ENCODE measurements at regions not wholly inside any gene's neighbourhood (a gene's known extent, or its start where the extent isn't known, plus 50 kb on each side); places are given as distances from the start of the nearest gene placed in this dataset.

- Histone ChIP-seq H3K27me3 (ENCODE audit: low read length) (no peaks in the 10 kb centered on the region), H3K4me3 (ENCODE audit: insufficient read depth, low read length, poor library complexity, severe bottlenecking) (no peak overlapping the region), H3K4me2 (ENCODE audit: low read depth, low read length, poor library complexity, severe bottlenecking) (no peak overlapping the region), H3K9me2 (replicated peaks; ENCODE audit: insufficient read depth, low read length) (no peaks in the 10 kb centered on the region), H3K79me2 (ENCODE audit: insufficient read depth, low read length) (no peaks in the 10 kb centered on the region), H2AFZ (ENCODE audit: low read depth, low read length, severe bottlenecking) (no peak overlapping the region), H3K9me3 (ENCODE audit: insufficient read depth, low read length) (no peaks in the 10 kb centered on the region), H3K9ac (ENCODE audit: low read length) (no peak overlapping the region), H4K20me1 (ENCODE audit: low read depth, low read length) (no peaks in the 10 kb centered on the region), H3K36me3 (ENCODE audit: low read length) (no peaks in the 10 kb centered on the region), H3K27ac (ENCODE audit: low read depth, low read length) (no peak overlapping the region), H3F3A (ENCODE audit: insufficient read depth) (no peaks in the 10 kb centered on the region)
- TF ChIP-seq CTCF (IDR thresholded peaks at IDR 0.05; ENCODE audit: insufficient read depth, low read length, poor library complexity, severe bottlenecking) (no peak), EZH2phosphoT487 (conservative IDR thresholded peaks at IDR 0.05; ENCODE audit: low read length) (no peak)
Measured at GRCh38 chr6:139895205-139895793, 520.9 kb upstream of the CITED2 start.

GRCh38 chr6:139894271-139894670, 519.8 kb upstream of the CITED2 start:
- H3K9ac ChIP-seq (ENCODE audit: low read length) = no peak overlapping the region
- TF ChIP-seq EZH2phosphoT487 (conservative IDR thresholded peaks at IDR 0.05; ENCODE audit: low read length) (no peak), CTCF (IDR thresholded peaks at IDR 0.05; ENCODE audit: insufficient read depth, low read length, poor library complexity, severe bottlenecking) (no peak)
- H2AFZ ChIP-seq (ENCODE audit: low read depth, low read length, severe bottlenecking) = no peak overlapping the region
- no peaks in the 10 kb centered on the region for H3K79me2 ChIP-seq (ENCODE audit: insufficient read depth, low read length)
- H3K9me3 ChIP-seq (ENCODE audit: insufficient read depth, low read length) = no peaks in the 10 kb centered on the region
- no peaks in the 10 kb centered on the region for H3K36me3 ChIP-seq (ENCODE audit: low read length)
- H3K27ac ChIP-seq (ENCODE audit: low read depth, low read length) = no peak overlapping the region
- H3K4me2 ChIP-seq (ENCODE audit: low read depth, low read length, poor library complexity, severe bottlenecking) = no peak overlapping the region
- no peaks in the 10 kb centered on the region for H3K9me2 ChIP-seq (replicated peaks; ENCODE audit: insufficient read depth, low read length)
- no peaks in the 10 kb centered on the region for H3F3A ChIP-seq (ENCODE audit: insufficient read depth)
- no peak overlapping the region for H3K4me3 ChIP-seq (ENCODE audit: insufficient read depth, low read length, poor library complexity, severe bottlenecking)
- no peaks in the 10 kb centered on the region for H4K20me1 ChIP-seq (ENCODE audit: low read depth, low read length)
- H3K27me3 ChIP-seq (ENCODE audit: low read length) = no peaks in the 10 kb centered on the region

GRCh38 chr6:139891471-139891870, 517.0 kb upstream of the CITED2 start:
- H3K9me3 ChIP-seq (ENCODE audit: insufficient read depth, low read length) = no peaks in the 10 kb centered on the region
- no peak overlapping the region for H3K4me3 ChIP-seq (ENCODE audit: insufficient read depth, low read length, poor library complexity, severe bottlenecking)
- H3K4me2 ChIP-seq (ENCODE audit: low read depth, low read length, poor library complexity, severe bottlenecking) = no peak overlapping the region
- no peak overlapping the region for H3K27ac ChIP-seq (ENCODE audit: low read depth, low read length)
- H3K9ac ChIP-seq (ENCODE audit: low read length) = no peak overlapping the region
- H2AFZ ChIP-seq (ENCODE audit: low read depth, low read length, severe bottlenecking) = no peak overlapping the region
- no peaks in the 10 kb centered on the region for H3K9me2 ChIP-seq (replicated peaks; ENCODE audit: insufficient read depth, low read length)
- H4K20me1 ChIP-seq (ENCODE audit: low read depth, low read length) = no peaks in the 10 kb centered on the region
- TF ChIP-seq CTCF (IDR thresholded peaks at IDR 0.05; ENCODE audit: insufficient read depth, low read length, poor library complexity, severe bottlenecking) (no peak), EZH2phosphoT487 (conservative IDR thresholded peaks at IDR 0.05; ENCODE audit: low read length) (no peak)
- H3K27me3 ChIP-seq (ENCODE audit: low read length) = no peaks in the 10 kb centered on the region
- H3K79me2 ChIP-seq (ENCODE audit: insufficient read depth, low read length) = no peaks in the 10 kb centered on the region
- H3K36me3 ChIP-seq (ENCODE audit: low read length) = no peaks in the 10 kb centered on the region
- H3F3A ChIP-seq (ENCODE audit: insufficient read depth) = no peaks in the 10 kb centered on the region
